VCaP (cell line): ENCODE measurements at regions not wholly inside any gene's neighbourhood (a gene's known extent, or its start where the extent isn't known, plus 50 kb on each side); places are given as distances from the start of the nearest gene placed in this dataset.
"Not testable (repeated sequence)": the region's sequence is repeated elsewhere in the genome, so short reads cannot be mapped to it uniquely, and the experiment has no call there.

Source experiments
- H3K27ac ChIP-seq: fragments of 450-650 bp; 2 replicates; pipeline ENCODE4 v1.5.1; 2017
- TF ChIP-seq, protein P1 (sequence below): fragments of 450-650 bp; conservative IDR thresholded peaks from 2 replicates; pipeline ENCODE4 v1.5.1; 2017; ENCODE audit warnings: mild to moderate bottlenecking, moderate library complexity

DNA sequence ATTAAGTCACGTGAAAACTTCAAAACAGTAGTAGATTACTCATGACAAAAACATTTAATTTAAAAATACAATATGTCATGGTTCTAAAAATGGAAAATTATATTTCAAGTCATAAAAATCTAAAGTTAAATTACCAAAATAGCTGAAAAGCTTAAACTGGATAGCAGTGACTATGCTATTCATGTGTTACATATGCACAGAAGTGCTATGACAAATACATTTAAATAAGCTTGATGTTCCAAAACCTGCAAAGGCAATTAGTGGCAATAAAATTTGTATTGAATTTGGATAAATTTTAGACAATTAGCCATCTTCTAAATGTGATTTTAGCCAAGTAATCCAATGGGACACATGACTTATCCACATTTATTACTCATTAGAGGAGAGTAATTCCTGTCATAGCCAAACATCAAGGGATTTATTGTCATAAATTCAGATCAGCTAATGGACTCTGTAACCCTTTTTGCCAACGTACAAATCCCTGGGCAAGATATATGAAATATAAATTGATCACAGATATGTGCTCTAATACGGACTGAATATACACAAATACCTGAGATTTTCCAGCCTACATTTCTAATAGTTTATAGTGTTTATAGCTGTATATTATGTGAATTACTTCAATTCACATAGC, 419.4 kb downstream of the ISL1 start:
- TF ChIP-seq, protein P1, sequence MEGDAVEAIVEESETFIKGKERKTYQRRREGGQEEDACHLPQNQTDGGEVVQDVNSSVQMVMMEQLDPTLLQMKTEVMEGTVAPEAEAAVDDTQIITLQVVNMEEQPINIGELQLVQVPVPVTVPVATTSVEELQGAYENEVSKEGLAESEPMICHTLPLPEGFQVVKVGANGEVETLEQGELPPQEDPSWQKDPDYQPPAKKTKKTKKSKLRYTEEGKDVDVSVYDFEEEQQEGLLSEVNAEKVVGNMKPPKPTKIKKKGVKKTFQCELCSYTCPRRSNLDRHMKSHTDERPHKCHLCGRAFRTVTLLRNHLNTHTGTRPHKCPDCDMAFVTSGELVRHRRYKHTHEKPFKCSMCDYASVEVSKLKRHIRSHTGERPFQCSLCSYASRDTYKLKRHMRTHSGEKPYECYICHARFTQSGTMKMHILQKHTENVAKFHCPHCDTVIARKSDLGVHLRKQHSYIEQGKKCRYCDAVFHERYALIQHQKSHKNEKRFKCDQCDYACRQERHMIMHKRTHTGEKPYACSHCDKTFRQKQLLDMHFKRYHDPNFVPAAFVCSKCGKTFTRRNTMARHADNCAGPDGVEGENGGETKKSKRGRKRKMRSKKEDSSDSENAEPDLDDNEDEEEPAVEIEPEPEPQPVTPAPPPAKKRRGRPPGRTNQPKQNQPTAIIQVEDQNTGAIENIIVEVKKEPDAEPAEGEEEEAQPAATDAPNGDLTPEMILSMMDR = no peak
- H3K27ac ChIP-seq = no peak overlapping the region

DNA sequence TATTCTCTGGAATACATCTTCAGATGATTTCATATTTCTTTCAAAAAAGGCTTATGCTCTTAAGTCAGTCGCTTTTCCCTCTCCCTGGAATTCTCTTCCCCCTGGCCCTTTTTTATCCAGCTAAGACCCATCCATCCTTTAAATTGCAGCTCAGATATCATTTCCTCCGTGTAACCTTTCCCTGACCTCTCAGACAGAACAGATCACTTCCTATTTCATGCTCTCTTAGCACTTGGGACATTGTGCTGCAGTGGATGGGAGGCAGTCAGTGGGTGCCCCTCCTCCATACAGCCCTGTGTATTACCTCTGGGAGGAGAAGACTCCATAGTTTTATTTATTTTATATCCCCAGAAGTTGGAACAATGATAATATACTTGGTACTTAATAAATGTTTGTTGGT, 423.4 kb downstream of the ISL1 start:
- H3K27ac ChIP-seq = no peak overlapping the region
- TF ChIP-seq, protein P1 = no peak

DNA sequence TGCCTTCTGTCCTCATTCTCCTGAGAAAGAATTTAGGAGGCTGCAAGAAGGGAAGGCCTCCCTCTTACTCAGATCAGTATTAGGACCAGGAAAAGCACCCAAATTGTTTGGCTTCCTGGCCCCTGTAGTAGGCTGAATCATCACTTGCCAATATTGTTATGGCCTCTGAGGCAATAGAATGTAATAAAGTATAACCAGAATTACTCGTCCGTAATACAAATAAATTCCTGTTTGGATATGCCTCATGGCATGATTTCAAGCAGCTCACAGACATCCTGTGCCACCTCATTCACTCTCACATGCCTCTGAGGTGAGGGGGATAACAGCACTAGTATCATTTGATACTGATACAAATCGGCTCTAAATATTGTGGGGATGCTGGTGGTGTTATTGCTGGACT, 427.3 kb downstream of the ISL1 start:
- peak overlapping the region; percentile 70 for H3K27ac ChIP-seq
- TF ChIP-seq, protein P1 = no peak

DNA sequence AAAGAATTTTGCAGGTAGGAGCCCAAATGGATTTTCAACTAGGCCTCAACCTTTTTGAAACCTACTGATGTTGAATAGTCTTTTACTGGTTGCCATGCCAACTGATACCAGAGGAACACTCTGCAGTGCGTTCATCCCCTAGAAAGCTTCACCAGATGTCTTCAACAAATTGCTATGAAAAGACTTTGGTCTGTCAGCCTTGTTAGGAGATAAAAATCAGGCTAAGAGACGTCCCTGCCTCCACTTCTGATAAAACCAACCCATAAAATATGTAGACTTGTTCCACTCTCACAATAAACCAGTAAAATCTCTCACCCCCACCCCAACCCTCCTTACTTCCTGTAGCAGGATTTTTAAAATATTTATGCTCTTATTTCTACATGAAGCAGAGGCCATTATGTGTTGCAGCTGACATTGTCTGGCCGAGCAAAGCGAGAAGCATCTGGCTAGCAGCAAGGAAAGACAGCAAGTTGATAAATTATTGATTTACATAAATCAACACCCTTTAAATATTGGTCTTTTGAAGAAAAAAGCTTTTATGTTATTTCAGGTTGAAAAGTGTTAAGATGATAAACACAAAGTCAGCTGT, 428.7 kb downstream of the ISL1 start:
- peak overlapping the region; percentile 70 for H3K27ac ChIP-seq
- TF ChIP-seq, protein P1 = no peak

DNA sequence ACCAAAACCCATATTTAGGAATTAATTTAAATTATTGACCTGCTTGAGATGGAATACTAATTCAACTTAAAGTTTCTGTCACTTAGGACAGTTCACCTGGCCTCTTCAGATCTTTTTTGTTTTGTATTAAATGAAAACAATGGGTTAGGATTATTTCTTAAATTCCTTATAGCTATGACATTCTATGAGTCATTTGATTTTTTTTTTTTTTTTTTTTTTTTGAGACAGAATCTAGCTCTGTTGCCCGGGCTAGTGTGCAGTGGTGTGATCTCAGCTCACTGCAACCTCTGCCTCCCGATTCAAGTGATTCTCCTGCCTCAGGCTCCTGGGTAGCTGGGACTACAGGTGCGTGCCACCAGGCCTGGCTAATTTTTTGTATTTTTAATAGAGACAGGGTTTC, 431.6 kb downstream of the ISL1 start:
- H3K27ac ChIP-seq = not testable (repeated sequence)

DNA sequence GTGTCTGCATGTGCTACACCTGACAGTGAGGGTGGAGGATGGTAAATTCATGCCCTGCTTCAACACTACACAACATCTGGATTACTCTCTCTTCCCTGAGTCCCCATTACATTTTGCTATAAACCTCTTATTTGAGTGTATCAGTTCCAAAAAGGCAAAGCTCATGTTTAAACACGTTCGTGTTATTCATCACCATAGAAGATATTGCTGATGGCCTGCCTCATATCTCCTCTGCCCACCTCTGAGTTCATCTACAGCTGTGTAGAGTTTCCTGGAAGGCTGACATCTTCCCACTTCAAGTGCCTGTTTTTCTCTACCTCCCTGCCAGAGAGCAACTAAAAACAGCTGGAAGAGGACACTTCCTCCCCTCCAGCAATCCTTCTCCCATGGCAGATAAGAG, 433.2 kb downstream of the ISL1 start:
- H3K27ac ChIP-seq = no peak overlapping the region
- TF ChIP-seq, protein P1 = no peak

DNA sequence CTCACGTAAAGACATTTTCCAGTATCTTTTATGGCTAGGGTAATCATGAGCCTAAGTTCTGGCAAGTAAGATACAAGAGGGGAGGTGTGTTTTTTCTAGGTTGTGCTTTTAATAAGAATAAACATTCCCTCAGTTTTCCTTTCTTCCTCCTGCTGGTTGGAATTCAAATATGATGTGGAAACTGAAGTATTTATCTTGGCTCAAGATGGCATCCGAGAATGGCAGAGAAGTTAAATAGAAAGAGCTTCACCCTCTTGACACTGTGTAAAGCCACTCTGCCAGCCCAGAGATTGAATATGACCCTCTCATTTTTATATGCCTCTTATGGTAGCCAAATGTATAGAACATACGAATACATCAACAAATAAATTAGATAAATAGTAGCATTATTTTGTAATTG, 438.4 kb downstream of the ISL1 start:
- TF ChIP-seq, protein P1 = 0 out of 2 replicates have a peak, but pooled peaks have one; percentile 28
- no peak overlapping the region for H3K27ac ChIP-seq

DNA sequence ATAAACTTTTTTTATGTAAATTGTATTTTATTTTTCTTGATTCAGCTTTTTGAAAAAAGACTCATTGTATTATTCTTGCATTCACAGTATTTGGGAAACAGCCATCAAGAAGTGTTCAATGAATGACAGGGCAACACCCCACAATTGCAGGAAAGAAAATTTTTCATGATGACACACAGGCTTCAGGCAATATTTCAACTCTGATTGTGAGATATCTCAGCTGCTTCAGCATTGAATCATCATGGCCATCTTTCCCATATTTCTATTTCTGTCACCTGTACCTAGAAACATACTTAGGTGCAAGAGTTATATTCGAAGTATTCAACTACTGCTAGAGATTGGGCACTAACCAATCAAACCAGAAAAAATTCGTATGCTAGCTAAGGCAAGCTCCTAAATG, 446.0 kb downstream of the ISL1 start:
- H3K27ac ChIP-seq = no peak overlapping the region
- TF ChIP-seq, protein P1 = no peak
